Liver (tissue), 2 donors: ENCODE measurements at regions not wholly inside any gene's neighbourhood (a gene's known extent, or its start where the extent isn't known, plus 50 kb on each side); places are given as distances from the start of the nearest gene placed in this dataset.

Experiments
- CTCF ChIP-seq: fragments of 150-350 bp; IDR thresholded peaks from 2 replicates; pipeline ENCODE4 v1.5.1; 2017; ENCODE audit warnings: improper control_type of control experiment, low read depth, low read length; ENCODE audit not compliant: missing input control
- REST ChIP-seq: IDR thresholded peaks from 2 replicates; pipeline ENCODE4 v1.6.1; 2016; ENCODE audit warnings: antibody characterized with exemption, mild to moderate bottlenecking
- donor health status: healthy.

- no peak for TF ChIP-seq CTCF
- TF ChIP-seq REST: no peak
These were observed 383.2 kb upstream of the ADAMTS9 start for GRCh38 chr3:65070968-65071367.
